HepG2 (cell line): ENCODE measurements at regions not wholly inside any gene's neighbourhood (a gene's known extent, or its start where the extent isn't known, plus 50 kb on each side); places are given as distances from the start of the nearest gene placed in this dataset.

Experiments used
- ATAC-seq: fragments of 200-7000 bp; cut with Tn5 transposase; 3 replicates; pipeline ENCODE4 v1.9.1; 2020; ENCODE audit warnings: mild to moderate bottlenecking, moderate library complexity
- BruUV-seq: library from RNA; stranded (reverse); fragments of 400-500 nt; replicated peaks from 2 replicates; lab custom pipeline; 2021; lab: Mats Ljungman, UMichigan
- CTCF ChIA-PET: fragments of 300-600 bp; formaldehyde crosslinking; extraction: SDS; loops from one replicate; lab custom pipeline; 2021; ENCODE audit warnings: low total read pairs, inconsistent platforms, low intra/inter-chr PET ratio; lab: Yijun Ruan, JAX
- POLR2A ChIA-PET: fragments of 350-600 bp; sonication (Branson Sonifier 250); formaldehyde crosslinking; loops from one replicate; lab custom pipeline; 2020; ENCODE audit warnings: antibody characterized with exemption, inconsistent platforms; lab: Yijun Ruan, JAX
- DNase-seq: peaks from one replicate; pipeline ENCODE4 v3.0.0-alpha.2; 2015; ENCODE audit warnings: low spot score
- FAIRE-seq: peaks from 3 replicates; lab custom pipeline; 2011; peaks lifted over from hg19 to GRCh38; lab: Jason Lieb, UNC
- H2AFZ ChIP-seq: one replicate; pipeline ENCODE4 v1.6.1; 2011; ENCODE audit warnings: low read length, inconsistent platforms
- H3K27ac ChIP-seq: fragments of 300-600 bp; 3 replicates; pipeline ENCODE4 v1.8.0; 2011; ENCODE audit warnings: mixed run types, mild to moderate bottlenecking, mixed read lengths, low read length, inconsistent platforms; ENCODE audit not compliant: insufficient read depth; ENCODE audit errors: extremely low read length
- H3K27me3 ChIP-seq, 2 experiments: fragments of 200-600 bp in 1 of 2; 2 replicates in 1 of 2; 3 replicates in 1 of 2; pipeline versions ENCODE4 v1.6.0 to v1.8.0; 2011; ENCODE audit warnings: low read length in 2 of 2, mild to moderate bottlenecking in 2 of 2, moderate library complexity in 2 of 2, inconsistent platforms in 1 of 2; ENCODE audit not compliant: insufficient read depth in 2 of 2, control insufficient read depth in 1 of 2
- H3K36me3 ChIP-seq, 2 experiments: fragments of 200-600 bp in 1 of 2; replicated peaks in 1 of 2; 2 replicates in 1 of 2; 3 replicates in 1 of 2; pipeline versions ENCODE4 v1.5.1 to v1.8.0; 2011; ENCODE audit warnings: low read length in 2 of 2, inconsistent platforms in 1 of 2; ENCODE audit not compliant: insufficient read depth in 2 of 2, control insufficient read depth in 1 of 2
- H3K4me1 ChIP-seq: 2 replicates; pipeline ENCODE4 v1.5.1; 2012; ENCODE audit warnings: low read length, inconsistent platforms; ENCODE audit not compliant: insufficient read depth
- H3K4me2 ChIP-seq: 2 replicates; pipeline ENCODE4 v1.6.0; 2011; ENCODE audit warnings: low read depth, low read length, inconsistent platforms
- H3K4me3 ChIP-seq, 3 experiments: fragments of 200-600 bp in 1 of 3; sonication (generic), shearing (Covaris generic) in 1 of 3; replicated peaks in 1 of 3; 2 replicates each; pipeline ENCODE4 v1.5.1; 2011 to 2016; ENCODE audit warnings: low read length in 3 of 3, inconsistent platforms in 2 of 3, low read depth in 2 of 3, mild to moderate bottlenecking in 2 of 3, control low read depth in 1 of 3, mixed read lengths in 1 of 3; ENCODE audit not compliant: insufficient read depth in 1 of 3
- H3K79me2 ChIP-seq: one replicate; pipeline ENCODE4 v1.6.1; 2011; ENCODE audit warnings: low read length, inconsistent platforms; ENCODE audit not compliant: insufficient read depth
- H3K9ac ChIP-seq: 2 replicates; pipeline ENCODE4 v1.6.0; 2011; ENCODE audit warnings: mild to moderate bottlenecking, low read depth, low read length, inconsistent platforms; ENCODE audit not compliant: insufficient read depth
- H3K9me3 ChIP-seq: 2 replicates; pipeline ENCODE4 v1.5.1; 2012; ENCODE audit warnings: mild to moderate bottlenecking, low read length
- H4K20me1 ChIP-seq: 2 replicates; pipeline ENCODE4 v1.6.0; 2011; ENCODE audit warnings: inconsistent platforms, mild to moderate bottlenecking, low read length, moderate library complexity; ENCODE audit not compliant: insufficient read depth
- ARNT2 ChIP-seq: sonication (generic); formaldehyde crosslinking; IDR thresholded peaks from 2 replicates; pipeline ENCODE4 v1.8.0; 2022; ENCODE audit warnings: mild to moderate bottlenecking, low read depth, missing genetic modification reagents, moderate library complexity
- ETV5 ChIP-seq: IDR thresholded peaks from 2 replicates; pipeline ENCODE4 v1.6.1; 2018; ENCODE audit warnings: missing biosample characterization, missing genetic modification reagents, inconsistent platforms, borderline replicate concordance
- HOXA7 ChIP-seq: sonication (generic); formaldehyde crosslinking; IDR thresholded peaks from 2 replicates; pipeline ENCODE4 v1.8.1; 2022; ENCODE audit warnings: mild to moderate bottlenecking, missing genetic modification reagents, moderate library complexity
- PHF5A ChIP-seq: IDR thresholded peaks from one replicate; pipeline ENCODE4 v1.6.1; 2018; ENCODE audit warnings: low read depth, missing genetic modification reagents; ENCODE audit not compliant: unreplicated experiment
- RORA ChIP-seq: sonication (generic); formaldehyde crosslinking; IDR thresholded peaks from 2 replicates; pipeline ENCODE4 v1.5.0; 2020; ENCODE audit warnings: mild to moderate bottlenecking, missing genetic modification reagents, moderate library complexity
- TCF7 ChIP-seq: sonication (generic); IDR thresholded peaks from 2 replicates; pipeline ENCODE4 v1.6.1; 2016; ENCODE audit warnings: antibody characterized with exemption, low read depth
- TFE3 ChIP-seq: IDR thresholded peaks from 2 replicates; pipeline ENCODE4 v1.6.1; 2016
- TRIM22 ChIP-seq: fragments of 450-650 bp; IDR thresholded peaks from 2 replicates; pipeline ENCODE4 v1.6.1; 2017
- ZNF543 ChIP-seq: sonication (generic); formaldehyde crosslinking; IDR thresholded peaks from 2 replicates; pipeline ENCODE4 v1.4.0; 2020; ENCODE audit warnings: mild to moderate bottlenecking, missing genetic modification reagents
- ZNF574 ChIP-seq: sonication (generic); formaldehyde crosslinking; IDR thresholded peaks from 2 replicates; pipeline ENCODE4 v1.4.0; 2020; ENCODE audit warnings: missing genetic modification reagents
- ZNF747 ChIP-seq: sonication (generic); formaldehyde crosslinking; IDR thresholded peaks from 2 replicates; pipeline ENCODE4 v1.8.1; 2023; ENCODE audit warnings: missing genetic modification reagents, mild to moderate bottlenecking, borderline replicate concordance
- ZNF83 ChIP-seq: sonication (generic); formaldehyde crosslinking; IDR thresholded peaks from 2 replicates; pipeline ENCODE4 v1.4.0; 2020; ENCODE audit warnings: missing genetic modification reagents, mild to moderate bottlenecking, borderline replicate concordance
- WGBS: methylation state at CpG from one replicate; pipeline ENCODE4 v1.1.6; 2017; ENCODE audit warnings: low lambda C conversion rate; 5-methylcytosine and 5-hydroxymethylcytosine counted together
- in situ Hi-C: cut with HindIII; loops from 2 replicates; pipeline ENCODE4 v1.10.0; 2017; ENCODE audit warnings: low pct_unique_long_range_greater_than_20kb; ENCODE audit not compliant: extremely low pct_ligation_motif_present
- intact Hi-C: fragments of 100-400 bp; cut with micrococcal nuclease; formaldehyde crosslinking; loops from one replicate; pipeline ENCODE4 v1.10.0; 2022; ENCODE audit not compliant: unreplicated experiment

- Histone ChIP-seq H3K4me2 (no peak overlapping the region), H3K9me3 (peaks cover 4% of the 10 kb centered on the region; the same call in 1 of the 2 replicates)
- intact Hi-C loops: no loop called here
- ATAC-seq: no peak
- TF ChIP-seq HOXA7 (CRISPR knock-in tag) (no peak), TCF7 (no peak), PHF5A (CRISPR knock-in tag) (no peak), ZNF543 (CRISPR knock-in tag) (no peak), ZNF574 (CRISPR knock-in tag) (no peak), ZNF83 (CRISPR knock-in tag) (no peak), TRIM22 (no peak), ARNT2 (CRISPR knock-in tag) (no peak), RORA (no peak), ETV5 (CRISPR knock-in tag) (no peak), ZNF747 (CRISPR knock-in tag) (no peak), TFE3 (CRISPR knock-in tag) (no peak)
- TF ChIP-seq, all 625 proteins: peak for 0
- Histone ChIP-seq H4K20me1 (no peaks in the 10 kb centered on the region), H3K4me1 (no peaks in the 10 kb centered on the region), H3K9ac (no peak overlapping the region), H3K27me3 (no peaks in the 10 kb centered on the region), H3K4me3 (no peak overlapping the region), H3K36me3 (no peaks in the 10 kb centered on the region), H3K27ac (no peak overlapping the region), H2AFZ (no peak overlapping the region), H3K79me2 (no peaks in the 10 kb centered on the region)
- ChIA-PET POLR2A (no interaction called here), CTCF (no interaction called here)
- WGBS: 0% methylated on average over 1 of the region's 1 CpG
- BruUV-seq: no TSS peak
- FAIRE-seq: no peak
- DNase-seq: no peak
- in situ Hi-C loops: loop anchor here (25.0 kb wide), 2 partner anchors 310 to 635 kb away; no protein-coding TSS in a partner anchor
Measured at GRCh38 chr6:126672649-126673048, 332.7 kb downstream of the CENPW start.
